DMS153 treated with DMSO at 0.1 percent for 48 hours (cell line): ENCODE measurements at regions not wholly inside any gene's neighbourhood (a gene's known extent, or its start where the extent isn't known, plus 50 kb on each side); places are given as distances from the start of the nearest gene placed in this dataset.

Experiments
- DNase-seq: peaks from one replicate; lab custom pipeline; 2025; ENCODE audit not compliant: unreplicated experiment; lab: John Stamatoyannopoulos, UW

DNA sequence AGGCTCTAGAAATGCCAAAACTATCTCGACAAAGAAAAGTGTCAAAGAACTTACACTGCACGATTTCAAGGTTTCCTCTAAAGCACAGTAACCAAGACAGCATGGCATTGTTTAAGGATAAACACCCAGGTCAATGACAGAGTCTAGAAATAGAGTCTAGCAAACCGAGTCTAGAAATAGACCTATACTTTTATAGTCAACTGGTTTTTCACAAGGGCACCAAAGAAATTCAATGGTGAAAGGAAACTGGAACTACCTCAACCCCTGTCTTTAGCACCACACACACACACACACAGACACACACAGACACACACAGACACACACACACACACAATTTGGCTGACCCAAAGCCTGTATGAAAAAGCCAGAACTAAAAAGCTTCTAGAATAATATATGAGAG lies 67.1 kb upstream of the PGBD5 start:
- DNase-seq, result no peak

DNA sequence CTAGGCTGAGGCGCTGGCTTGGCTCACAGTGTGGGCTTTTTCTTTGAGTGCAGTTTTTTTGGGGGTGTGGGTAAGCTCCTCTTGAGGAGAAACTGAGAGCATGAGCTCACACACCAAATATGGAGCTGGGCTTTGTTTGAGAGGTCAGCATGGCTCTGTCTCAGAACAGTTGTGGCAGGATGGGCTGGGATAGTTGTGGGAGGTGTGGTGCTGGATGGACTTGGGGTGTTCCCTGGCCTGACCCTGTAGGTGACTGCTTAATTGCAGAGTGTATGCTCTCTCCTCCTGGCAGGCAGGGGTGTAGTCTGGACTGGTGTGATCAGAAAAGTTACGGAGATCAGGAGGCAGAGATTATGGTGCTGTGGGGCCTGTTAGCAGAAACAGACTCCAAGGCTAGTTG lies 64.3 kb upstream of the PGBD5 start:
- DNase-seq, result no peak

DNA sequence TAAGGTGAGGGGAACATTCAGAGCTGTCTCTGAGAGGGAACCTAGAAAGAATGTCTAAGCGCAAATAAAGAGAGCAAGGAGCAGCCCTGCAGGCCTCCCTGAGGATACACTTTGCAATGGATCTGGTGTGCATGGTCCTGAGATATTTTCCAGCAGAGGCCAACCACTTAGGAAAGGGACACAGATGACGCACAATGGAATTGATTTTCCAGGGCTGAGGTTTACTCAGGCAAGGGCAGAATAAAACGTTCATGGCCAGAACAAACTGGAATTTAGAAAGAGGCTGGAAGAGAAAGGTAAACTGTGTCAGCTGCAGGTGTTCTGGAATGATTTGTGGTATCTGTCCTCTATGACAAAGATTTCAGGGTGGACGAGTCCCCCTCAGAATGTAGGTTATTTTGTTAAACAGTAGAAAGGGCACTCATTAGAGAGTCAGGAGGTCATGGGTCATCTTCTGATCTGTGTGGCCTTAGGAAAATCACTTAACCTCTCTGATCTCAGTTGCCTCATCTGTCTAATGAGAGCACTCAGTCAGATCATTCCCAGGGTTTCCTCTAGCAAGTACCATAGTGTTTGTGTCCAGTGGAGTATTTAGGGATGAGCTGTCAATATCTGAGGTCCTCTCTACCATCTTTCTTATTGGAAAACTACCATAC lies 61.8 kb upstream of the PGBD5 start:
- DNase-seq, result no peak

DNA sequence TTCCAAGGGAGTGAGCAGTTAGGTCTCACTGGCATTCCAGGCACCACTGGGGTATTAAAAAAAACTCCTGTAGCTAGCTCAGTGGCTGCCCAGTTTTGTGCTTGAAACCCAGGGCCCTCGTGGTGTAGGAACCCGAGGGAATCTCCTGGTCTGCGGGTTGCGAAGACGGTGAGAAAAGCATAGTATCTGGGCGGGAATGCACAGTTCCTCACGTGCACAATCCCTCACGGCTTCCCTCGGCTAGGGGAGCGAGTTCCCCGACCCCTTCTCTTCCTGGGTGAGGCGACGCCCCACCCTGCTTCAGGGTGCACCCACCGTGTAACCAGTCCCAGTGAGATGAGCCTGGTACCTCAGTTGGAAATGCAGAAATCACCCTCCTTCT lies 50.5 kb upstream of the PGBD5 start:
- DNase-seq, result no peak

DNA sequence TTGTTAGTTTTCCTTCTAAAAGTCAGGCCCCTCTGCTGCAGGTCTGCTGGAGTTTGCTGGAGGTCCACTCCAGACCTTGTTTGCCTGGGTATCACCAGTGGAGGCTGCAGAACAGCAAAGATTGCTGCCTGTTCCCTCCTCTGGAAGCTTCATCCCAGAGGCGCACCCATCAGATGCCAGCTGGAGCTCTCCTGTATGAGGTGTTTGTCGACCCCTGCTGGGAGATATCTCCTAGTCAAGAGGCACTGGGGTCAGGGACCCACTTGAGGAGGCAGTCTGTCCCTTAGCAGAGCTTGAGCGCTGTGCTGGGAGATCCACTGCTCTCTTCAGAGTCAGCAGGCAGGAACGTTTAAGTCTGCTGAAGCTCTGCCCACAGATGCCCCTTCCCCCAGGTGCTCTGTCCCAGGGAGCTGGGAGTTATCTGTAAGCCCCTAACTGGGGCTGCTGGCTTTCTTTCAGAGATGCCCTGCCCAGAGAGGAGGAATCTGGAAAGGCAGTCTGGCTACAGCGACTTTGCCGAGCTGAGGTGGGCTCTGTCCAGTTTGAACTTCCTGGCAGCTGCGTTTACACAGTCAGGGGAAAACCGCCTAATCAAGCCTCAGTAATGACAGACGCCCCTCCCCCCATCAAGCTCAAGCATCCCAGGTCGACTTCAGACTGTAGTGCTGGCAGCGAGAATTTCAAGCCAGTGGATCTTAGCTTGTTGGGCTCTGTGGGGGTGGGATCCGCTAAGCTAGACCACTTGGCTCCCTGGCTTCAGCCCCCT lies 49.9 kb upstream of the PGBD5 start:
- DNase-seq, result peak; percentile 45
